ENCODE measurements at regions not wholly inside any gene's neighbourhood (a gene's known extent, or its start where the extent isn't known, plus 50 kb on each side); places are given as distances from the start of the nearest gene placed in this dataset.

DNA sequence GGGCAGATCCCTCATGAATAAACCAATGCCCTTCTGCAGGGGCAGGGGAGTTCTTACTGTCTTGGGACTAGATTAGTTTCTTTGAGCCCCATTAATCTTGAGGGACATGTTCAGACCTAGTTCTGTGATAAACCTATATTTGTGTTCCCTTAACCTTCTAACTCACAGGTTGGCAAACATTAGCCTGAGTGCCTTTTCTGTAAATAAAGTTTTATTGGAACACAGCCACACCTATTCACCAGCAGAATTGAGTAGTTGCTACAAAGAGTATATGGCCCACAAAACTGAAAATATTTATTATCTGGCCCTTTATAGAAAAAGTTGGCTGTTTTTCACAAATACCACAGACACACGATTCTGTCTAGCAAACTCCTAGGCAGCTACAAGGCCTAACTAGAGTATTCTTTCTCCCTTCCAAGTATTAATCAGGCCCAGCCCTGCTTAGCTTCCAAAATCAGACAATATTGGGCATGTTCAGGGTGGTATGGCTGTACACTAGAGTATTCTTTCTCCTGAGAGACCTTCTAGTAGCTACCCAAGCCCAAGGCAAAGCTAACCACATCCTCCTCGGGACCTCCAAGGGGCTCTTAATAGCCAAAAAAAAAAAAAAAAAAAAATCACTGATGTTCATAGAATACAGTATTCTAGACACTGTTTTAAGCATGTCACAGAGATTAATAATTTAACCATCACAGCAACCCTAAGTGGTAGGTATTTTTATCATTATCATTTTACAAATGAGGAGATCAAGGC lies 199.3 kb upstream of the PWP1 start:
- TF ChIP-seq, protein P1, sequence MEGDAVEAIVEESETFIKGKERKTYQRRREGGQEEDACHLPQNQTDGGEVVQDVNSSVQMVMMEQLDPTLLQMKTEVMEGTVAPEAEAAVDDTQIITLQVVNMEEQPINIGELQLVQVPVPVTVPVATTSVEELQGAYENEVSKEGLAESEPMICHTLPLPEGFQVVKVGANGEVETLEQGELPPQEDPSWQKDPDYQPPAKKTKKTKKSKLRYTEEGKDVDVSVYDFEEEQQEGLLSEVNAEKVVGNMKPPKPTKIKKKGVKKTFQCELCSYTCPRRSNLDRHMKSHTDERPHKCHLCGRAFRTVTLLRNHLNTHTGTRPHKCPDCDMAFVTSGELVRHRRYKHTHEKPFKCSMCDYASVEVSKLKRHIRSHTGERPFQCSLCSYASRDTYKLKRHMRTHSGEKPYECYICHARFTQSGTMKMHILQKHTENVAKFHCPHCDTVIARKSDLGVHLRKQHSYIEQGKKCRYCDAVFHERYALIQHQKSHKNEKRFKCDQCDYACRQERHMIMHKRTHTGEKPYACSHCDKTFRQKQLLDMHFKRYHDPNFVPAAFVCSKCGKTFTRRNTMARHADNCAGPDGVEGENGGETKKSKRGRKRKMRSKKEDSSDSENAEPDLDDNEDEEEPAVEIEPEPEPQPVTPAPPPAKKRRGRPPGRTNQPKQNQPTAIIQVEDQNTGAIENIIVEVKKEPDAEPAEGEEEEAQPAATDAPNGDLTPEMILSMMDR (IDR thresholded peaks at IDR 0.05): no peak
- TF ChIP-seq POLR2A (IDR thresholded peaks at IDR 0.05): no peak
- intact Hi-C loops (cut with DNase I; ENCODE audit: low total_unique reads): no loop called here
- no peak overlapping the region for H3K27ac ChIP-seq
- H3K36me3 ChIP-seq (ENCODE audit: low read depth, missing control alignments): no peaks in the 10 kb centered on the region
- H3K4me1 ChIP-seq: no peaks in the 10 kb centered on the region
- WGBS, 2 donors: 85 to 86% methylated on average over 2 of the region's 2 CpGs
- H3K9me3 ChIP-seq: no peaks in the 10 kb centered on the region
- no peaks in the 10 kb centered on the region for H3K27me3 ChIP-seq
- no peak for DNase-seq
- no peak overlapping the region for H3K4me3 ChIP-seq

DNA sequence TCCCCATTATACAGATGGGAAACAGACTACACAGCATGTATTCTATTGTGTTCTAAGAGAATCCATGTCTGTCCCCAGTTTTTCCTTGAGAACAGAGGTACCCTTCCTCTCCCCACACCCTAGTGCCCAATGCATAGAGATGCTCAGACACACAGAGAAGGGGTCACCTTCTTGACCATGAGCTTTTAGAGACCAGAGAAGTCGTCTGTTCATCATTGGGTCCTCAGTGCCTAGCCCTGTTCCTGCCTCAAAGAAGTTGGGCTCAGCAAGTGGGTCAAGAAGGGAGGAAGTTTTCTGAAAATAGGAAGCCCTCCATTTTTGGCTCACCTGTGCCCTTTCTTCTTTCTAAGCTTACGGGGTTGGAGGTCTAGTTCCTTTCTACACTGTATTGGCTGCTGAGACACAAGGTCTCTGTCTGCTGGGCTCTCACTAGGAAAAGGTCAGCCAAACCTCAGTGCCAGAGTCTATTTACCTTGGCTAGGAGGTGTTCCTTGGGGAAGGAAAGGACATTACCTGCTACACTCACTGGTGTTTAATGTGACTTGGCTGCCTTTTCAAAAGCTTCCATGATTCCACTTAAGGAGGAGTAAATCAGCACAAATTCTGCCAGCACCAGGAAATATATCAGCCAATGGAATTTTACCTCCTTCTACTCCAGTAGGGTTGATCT lies 198.5 kb upstream of the PWP1 start:
- H3K36me3 ChIP-seq (ENCODE audit: low read depth, missing control alignments): no peaks in the 10 kb centered on the region
- no peak overlapping the region for H3K27ac ChIP-seq
- H3K4me1 ChIP-seq: no peaks in the 10 kb centered on the region
- H3K9me3 ChIP-seq: no peaks in the 10 kb centered on the region
- TF ChIP-seq, protein P1 (IDR thresholded peaks at IDR 0.05): no peak
- TF ChIP-seq POLR2A (IDR thresholded peaks at IDR 0.05): no peak
- WGBS, 2 donors: 86 to 93% methylated on average over 2 of the region's 2 CpGs
- no peak overlapping the region for H3K4me3 ChIP-seq
- H3K27me3 ChIP-seq: no peaks in the 10 kb centered on the region
- intact Hi-C loops (cut with DNase I; ENCODE audit: low total_unique reads): no loop called here
- no peak for DNase-seq

DNA sequence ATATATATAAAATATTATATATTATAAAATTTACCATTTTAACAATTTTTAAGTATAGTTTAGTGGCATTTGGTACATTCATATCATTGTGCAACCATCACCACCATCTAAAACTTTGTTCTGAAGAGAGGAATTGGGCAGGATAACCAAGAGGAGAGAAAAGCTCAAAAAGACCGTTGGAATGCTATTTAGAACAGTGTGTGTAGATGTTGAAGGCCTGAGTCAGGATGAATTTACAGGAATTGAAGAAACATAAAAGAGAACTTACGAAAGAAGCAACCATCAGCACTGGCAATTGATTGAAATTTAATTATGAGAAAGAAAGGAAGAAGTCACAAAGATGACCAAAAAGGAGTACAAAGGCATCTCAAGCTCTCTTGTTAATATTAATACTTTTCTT lies 196.9 kb upstream of the PWP1 start:
- H3K9me3 ChIP-seq: no peaks in the 10 kb centered on the region
- H3K36me3 ChIP-seq (ENCODE audit: low read depth, missing control alignments): no peaks in the 10 kb centered on the region
- no peak overlapping the region for H3K27ac ChIP-seq
- no peaks in the 10 kb centered on the region for H3K27me3 ChIP-seq
- intact Hi-C loops (cut with DNase I; ENCODE audit: low total_unique reads): no loop called here
- no peak overlapping the region for H3K4me3 ChIP-seq
- 79 to 82% methylated on average over 2 of the region's 2 CpGs for WGBS, 2 donors
- DNase-seq: no peak
- no peak for TF ChIP-seq POLR2A (IDR thresholded peaks at IDR 0.05)
- TF ChIP-seq, protein P1 (IDR thresholded peaks at IDR 0.05): no peak
- H3K4me1 ChIP-seq: peaks cover 4% of the 10 kb centered on the region

DNA sequence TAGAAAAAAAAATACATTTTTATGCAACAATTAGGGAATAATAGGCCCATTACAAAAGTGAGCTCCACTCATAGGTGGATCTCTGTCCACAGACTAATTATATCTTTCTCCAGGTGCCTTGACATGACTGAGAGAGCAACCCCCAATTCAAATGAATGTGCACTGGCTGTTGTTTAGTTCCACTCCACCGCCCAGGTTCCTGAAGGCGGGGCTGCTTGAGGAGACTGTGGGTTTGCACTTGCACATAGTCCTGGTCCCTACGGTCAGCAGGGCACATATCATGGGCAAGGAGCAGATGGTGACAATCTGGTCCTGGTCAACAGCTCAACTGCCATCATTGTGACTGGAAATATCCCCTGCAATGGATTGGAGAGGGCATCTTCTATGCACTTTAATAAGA lies 195.6 kb upstream of the PWP1 start:
- no peak for DNase-seq
- intact Hi-C loops (cut with DNase I; ENCODE audit: low total_unique reads): no loop called here
- Histone ChIP-seq H3K27ac (no peak overlapping the region), H3K27me3 (no peaks in the 10 kb centered on the region), H3K36me3 (ENCODE audit: low read depth, missing control alignments) (no peaks in the 10 kb centered on the region), H3K4me3 (no peak overlapping the region), H3K9me3 (no peaks in the 10 kb centered on the region), H3K4me1 (peaks cover 4% of the 10 kb centered on the region)
- 86 to 96% methylated on average over 3 of the region's 3 CpGs for WGBS, 2 donors
- TF ChIP-seq, protein P1 (IDR thresholded peaks at IDR 0.05): no peak
- no peak for TF ChIP-seq POLR2A (IDR thresholded peaks at IDR 0.05)

Measured in testis (tissue), 2 donors.